Epithelial cell of esophagus (primary cell): ENCODE measurements at regions not wholly inside any gene's neighbourhood (a gene's known extent, or its start where the extent isn't known, plus 50 kb on each side); places are given as distances from the start of the nearest gene placed in this dataset.
A peak's percentile ranks its signal among the peaks of the same experiment; 100 is the strongest.

Source experiments
- DNase-seq: peaks from one replicate; pipeline ENCODE4 v3.0.0; 2010; ENCODE audit warnings: low read depth
- H3K4me3 ChIP-seq: 2 replicates; pipeline ENCODE4 v1.5.1; 2011; ENCODE audit warnings: mild to moderate bottlenecking, low read length, control low read depth
- CTCF ChIP-seq: IDR thresholded peaks from 2 replicates; pipeline ENCODE4 v1.5.1; 2011; ENCODE audit warnings: low read depth, mild to moderate bottlenecking, low read length, control low read depth, inconsistent platforms; ENCODE audit not compliant: insufficient read depth; ENCODE audit errors: missing control alignments

- H3K4me3 ChIP-seq = no peak overlapping the region
- no peak for TF ChIP-seq CTCF
- no peak for DNase-seq
These were observed 409.0 kb upstream of the SEMA3A start for GRCh38 chr7:84603545-84603944.

GRCh38 chr7:84595026-84595425 lies 400.4 kb upstream of the SEMA3A start:
- TF ChIP-seq CTCF = no peak
- no peak for DNase-seq
- H3K4me3 ChIP-seq = no peak overlapping the region

- no peak for TF ChIP-seq CTCF
- no peak for DNase-seq
- no peak overlapping the region for H3K4me3 ChIP-seq
These were observed 397.3 kb upstream of the SEMA3A start for GRCh38 chr7:84591897-84592296.

- TF ChIP-seq CTCF = no peak
- peak; percentile 94 for DNase-seq
- no peak overlapping the region for H3K4me3 ChIP-seq
These were observed 394.4 kb upstream of the SEMA3A start for GRCh38 chr7:84589012-84589411.

GRCh38 chr7:84583331-84583730 lies 388.7 kb upstream of the SEMA3A start:
- no peak for TF ChIP-seq CTCF
- H3K4me3 ChIP-seq = no peak overlapping the region
- DNase-seq = no peak

- DNase-seq = no peak
- H3K4me3 ChIP-seq = no peak overlapping the region
- no peak for TF ChIP-seq CTCF
These were observed 388.2 kb upstream of the SEMA3A start for GRCh38 chr7:84582747-84583146.

- DNase-seq = no peak
- no peak for TF ChIP-seq CTCF
- H3K4me3 ChIP-seq = no peak overlapping the region
These were observed 384.2 kb upstream of the SEMA3A start for GRCh38 chr7:84578825-84579224.
